C1 segment of cervical spinal cord (tissue), 14 donors: ENCODE measurements at regions not wholly inside any gene's neighbourhood (a gene's known extent, or its start where the extent isn't known, plus 50 kb on each side); places are given as distances from the start of the nearest gene placed in this dataset.
"Not testable (repeated sequence)": the region's sequence is repeated elsewhere in the genome, so short reads cannot be mapped to it uniquely, and the experiment has no call there.

Source experiments
- DNase-seq, 14 donors: peaks; one replicate each; lab custom pipeline; 2025; lab: John Stamatoyannopoulos, UW

GRCh38 chr6:50993941-50994720 is 175.5 kb downstream of the TFAP2B start:
- no peak for DNase-seq

- no peak for DNase-seq
These were observed 176.4 kb downstream of the TFAP2B start for GRCh38 chr6:50995036-50995435.

- no peak for DNase-seq
These were observed 180.2 kb downstream of the TFAP2B start for GRCh38 chr6:50998905-50999304.

- DNase-seq, result no peak
These were observed 182.7 kb downstream of the TFAP2B start for GRCh38 chr6:51001399-51001798.

- no peak for DNase-seq
These were observed 185.7 kb downstream of the TFAP2B start for GRCh38 chr6:51004380-51004779.

- DNase-seq, result no peak
These were observed 187.1 kb downstream of the TFAP2B start for GRCh38 chr6:51005779-51006178.

- no peak for DNase-seq
These were observed 188.6 kb downstream of the TFAP2B start for GRCh38 chr6:51007237-51007636.

- not testable (repeated sequence) for DNase-seq
These were observed 190.0 kb downstream of the TFAP2B start for GRCh38 chr6:51008693-51009092.

- no peak for DNase-seq
These were observed 194.7 kb downstream of the TFAP2B start for GRCh38 chr6:51013376-51013775.

GRCh38 chr6:51015394-51015793 is 196.7 kb downstream of the TFAP2B start:
- DNase-seq, result no peak

- no peak for DNase-seq
These were observed 197.8 kb downstream of the TFAP2B start for GRCh38 chr6:51016489-51016888.

- no peak for DNase-seq
These were observed 201.1 kb downstream of the TFAP2B start for GRCh38 chr6:51019806-51020205.

GRCh38 chr6:51021171-51021570 is 202.5 kb downstream of the TFAP2B start:
- no peak for DNase-seq

GRCh38 chr6:51024126-51024525 is 205.5 kb downstream of the TFAP2B start:
- DNase-seq, result no peak

- DNase-seq, result no peak
These were observed 206.6 kb downstream of the TFAP2B start for GRCh38 chr6:51025082-51025777.

GRCh38 chr6:51027283-51028065 is 208.8 kb downstream of the TFAP2B start:
- DNase-seq, result no peak

- no peak for DNase-seq
These were observed 209.6 kb downstream of the TFAP2B start for GRCh38 chr6:51028276-51028675.

- no peak for DNase-seq
These were observed 210.9 kb downstream of the TFAP2B start for GRCh38 chr6:51029561-51029960.

- DNase-seq, result no peak
These were observed 226.9 kb downstream of the TFAP2B start for GRCh38 chr6:51045548-51045947.

GRCh38 chr6:51049288-51049982 is 230.8 kb downstream of the TFAP2B start:
- no peak for DNase-seq

GRCh38 chr6:51049983-51050877 is 231.6 kb downstream of the TFAP2B start:
- peak in 5 of 14 donors; percentile 3 to 10 (median 4) for DNase-seq
